ENCODE measurements at regions not wholly inside any gene's neighbourhood (a gene's known extent, or its start where the extent isn't known, plus 50 kb on each side); places are given as distances from the start of the nearest gene placed in this dataset.

DNA sequence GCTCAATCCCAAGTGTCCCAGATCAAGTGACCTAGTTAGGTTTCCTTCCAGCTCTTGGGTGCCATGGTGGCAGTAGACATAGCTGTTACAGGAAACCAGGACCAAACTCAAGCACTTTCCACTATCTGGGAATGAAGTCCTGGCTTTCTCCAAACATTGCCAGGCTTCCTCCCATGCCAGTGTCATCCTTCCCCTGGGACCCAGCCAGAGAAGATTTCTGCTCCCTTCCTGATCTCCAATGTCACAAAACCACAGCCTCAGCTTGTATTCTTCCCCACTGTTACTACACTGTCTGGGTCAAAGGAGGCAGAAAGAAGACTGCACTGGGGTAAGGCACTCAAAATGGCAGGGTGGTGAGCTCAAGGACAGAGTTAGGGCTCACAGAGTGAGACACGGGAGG, 347.1 kb downstream of the TNS1 start (continued):
- TF ChIP-seq, protein P1, sequence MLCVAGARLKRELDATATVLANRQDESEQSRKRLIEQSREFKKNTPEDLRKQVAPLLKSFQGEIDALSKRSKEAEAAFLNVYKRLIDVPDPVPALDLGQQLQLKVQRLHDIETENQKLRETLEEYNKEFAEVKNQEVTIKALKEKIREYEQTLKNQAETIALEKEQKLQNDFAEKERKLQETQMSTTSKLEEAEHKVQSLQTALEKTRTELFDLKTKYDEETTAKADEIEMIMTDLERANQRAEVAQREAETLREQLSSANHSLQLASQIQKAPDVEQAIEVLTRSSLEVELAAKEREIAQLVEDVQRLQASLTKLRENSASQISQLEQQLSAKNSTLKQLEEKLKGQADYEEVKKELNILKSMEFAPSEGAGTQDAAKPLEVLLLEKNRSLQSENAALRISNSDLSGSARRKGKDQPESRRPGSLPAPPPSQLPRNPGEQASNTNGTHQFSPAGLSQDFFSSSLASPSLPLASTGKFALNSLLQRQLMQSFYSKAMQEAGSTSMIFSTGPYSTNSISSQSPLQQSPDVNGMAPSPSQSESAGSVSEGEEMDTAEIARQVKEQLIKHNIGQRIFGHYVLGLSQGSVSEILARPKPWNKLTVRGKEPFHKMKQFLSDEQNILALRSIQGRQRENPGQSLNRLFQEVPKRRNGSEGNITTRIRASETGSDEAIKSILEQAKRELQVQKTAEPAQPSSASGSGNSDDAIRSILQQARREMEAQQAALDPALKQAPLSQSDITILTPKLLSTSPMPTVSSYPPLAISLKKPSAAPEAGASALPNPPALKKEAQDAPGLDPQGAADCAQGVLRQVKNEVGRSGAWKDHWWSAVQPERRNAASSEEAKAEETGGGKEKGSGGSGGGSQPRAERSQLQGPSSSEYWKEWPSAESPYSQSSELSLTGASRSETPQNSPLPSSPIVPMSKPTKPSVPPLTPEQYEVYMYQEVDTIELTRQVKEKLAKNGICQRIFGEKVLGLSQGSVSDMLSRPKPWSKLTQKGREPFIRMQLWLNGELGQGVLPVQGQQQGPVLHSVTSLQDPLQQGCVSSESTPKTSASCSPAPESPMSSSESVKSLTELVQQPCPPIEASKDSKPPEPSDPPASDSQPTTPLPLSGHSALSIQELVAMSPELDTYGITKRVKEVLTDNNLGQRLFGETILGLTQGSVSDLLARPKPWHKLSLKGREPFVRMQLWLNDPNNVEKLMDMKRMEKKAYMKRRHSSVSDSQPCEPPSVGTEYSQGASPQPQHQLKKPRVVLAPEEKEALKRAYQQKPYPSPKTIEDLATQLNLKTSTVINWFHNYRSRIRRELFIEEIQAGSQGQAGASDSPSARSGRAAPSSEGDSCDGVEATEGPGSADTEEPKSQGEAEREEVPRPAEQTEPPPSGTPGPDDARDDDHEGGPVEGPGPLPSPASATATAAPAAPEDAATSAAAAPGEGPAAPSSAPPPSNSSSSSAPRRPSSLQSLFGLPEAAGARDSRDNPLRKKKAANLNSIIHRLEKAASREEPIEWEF (IDR thresholded peaks at IDR 0.05; ENCODE audit: insufficient replicate concordance, low read depth, low read length): no peak
- TF ChIP-seq HDGF (IDR thresholded peaks at IDR 0.05) (no peak), RUNX3 (IDR thresholded peaks at IDR 0.05; ENCODE audit: low read length) (no peak), BHLHE40 (IDR thresholded peaks at IDR 0.05; ENCODE audit: borderline replicate concordance in 1 of 2, low read depth in 2 of 2, low read length in 1 of 2) (no peak), MYC (IDR thresholded peaks at IDR 0.05; ENCODE audit: insufficient read depth, insufficient read length, insufficient replicate concordance, low read length, severe bottlenecking) (no peak), GATAD2B (conservative IDR thresholded peaks at IDR 0.05; ENCODE audit: low read depth) (no peak), MEF2A (IDR thresholded peaks at IDR 0.05; ENCODE audit: insufficient read depth, low read depth, low read length) (no peak), SMC3 (IDR thresholded peaks at IDR 0.05; ENCODE audit: borderline replicate concordance, low read length) (no peak)

DNA sequence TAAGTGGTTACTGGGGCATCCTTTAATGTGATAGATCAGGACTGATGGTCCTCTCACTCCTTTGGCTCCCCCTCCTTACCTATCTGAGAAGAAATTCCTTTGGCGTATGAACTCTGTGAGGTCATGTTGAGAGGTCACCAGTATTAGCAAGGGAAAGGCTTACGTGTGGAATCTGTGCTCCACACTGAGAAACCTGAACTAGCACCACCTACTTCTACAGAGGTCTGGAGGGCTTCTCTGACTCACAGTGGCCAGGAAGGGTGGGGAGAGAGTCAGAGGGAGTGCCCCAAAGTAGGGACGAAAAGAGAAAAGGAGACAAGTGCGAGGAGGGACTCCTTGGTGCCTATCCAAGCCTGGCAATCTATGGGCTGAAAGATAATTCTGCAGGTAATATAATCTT, 348.6 kb downstream of the TNS1 start:
- Histone ChIP-seq H3K79me2 (ENCODE audit: control insufficient read depth, insufficient read depth, low read length) (no peaks in the 10 kb centered on the region), H3K36me3 (ENCODE audit: control insufficient read depth in 2 of 2, insufficient read depth in 2 of 2, low read length in 1 of 2) (no peaks in the 10 kb centered on the region), H3K4me3 (no peak overlapping the region), H3K9ac (ENCODE audit: control insufficient read depth, insufficient read depth, low read length) (no peak overlapping the region), H2AFZ (ENCODE audit: control insufficient read depth, low read depth, low read length) (no peak overlapping the region), H3K9me3 (replicated peaks; ENCODE audit: control insufficient read depth, insufficient read depth, low read length) (no peaks in the 10 kb centered on the region), H3K27me3 (replicated peaks in 1 of 2; ENCODE audit: control insufficient read depth in 2 of 2, insufficient read depth in 2 of 2, low read length in 1 of 2) (peaks cover 5% of the 10 kb centered on the region in 2 experiments), H4K20me1 (ENCODE audit: control insufficient read depth, insufficient read depth) (no peaks in the 10 kb centered on the region), H3K4me2 (ENCODE audit: control insufficient read depth, insufficient read depth) (no peak overlapping the region), H3K27ac (ENCODE audit: control insufficient read depth, insufficient read depth) (no peak overlapping the region), H3K4me1 (ENCODE audit: control insufficient read depth, insufficient read depth, low read length) (no peaks in the 10 kb centered on the region)
- 11% methylated on average over 4 of the region's 4 CpGs for WGBS (ENCODE audit: insufficient coverage, insufficient replicate concordance, low lambda C conversion rate, missing lambda C conversion rate)
- intact Hi-C loops (cut with micrococcal nuclease; ENCODE audit: unreplicated experiment): no loop called here
- FAIRE-seq (no peak), ATAC-seq (no peak), DNase-seq (ENCODE audit: low read depth, low spot score) (no peak)
- in situ Hi-C loops (cut with MboI): no loop called here
- ChIA-PET CTCF (no interaction called here), POLR2A (no interaction called here), RAD21 (ENCODE audit: unreplicated experiment) (no interaction called here), SMC1A (ENCODE audit: uncharacterized antibody, unreplicated experiment) (no interaction called here)
- TF ChIP-seq PAX8 (IDR thresholded peaks at IDR 0.05) (no peak), MEF2B (IDR thresholded peaks at IDR 0.05; ENCODE audit: partially characterized antibody, poor library complexity, severe bottlenecking) (no peak), CREM (IDR thresholded peaks at IDR 0.05; ENCODE audit: low read depth) (no peak), CHD4 (IDR thresholded peaks at IDR 0.05) (no peak), STAT1 (conservative IDR thresholded peaks at IDR 0.05) (no peak), ZNF24 (IDR thresholded peaks at IDR 0.05) (no peak), SMAD1 (IDR thresholded peaks at IDR 0.05; ENCODE audit: low read depth, partially characterized antibody) (no peak), POLR2AphosphoS5 (IDR thresholded peaks at IDR 0.05; ENCODE audit: low read length) (no peak), STAT3 (IDR thresholded peaks at IDR 0.05; ENCODE audit: low read depth, low read length) (no peak), SP1 (IDR thresholded peaks at IDR 0.05; ENCODE audit: low read depth, low read length) (no peak)
- TF ChIP-seq, protein P2, sequence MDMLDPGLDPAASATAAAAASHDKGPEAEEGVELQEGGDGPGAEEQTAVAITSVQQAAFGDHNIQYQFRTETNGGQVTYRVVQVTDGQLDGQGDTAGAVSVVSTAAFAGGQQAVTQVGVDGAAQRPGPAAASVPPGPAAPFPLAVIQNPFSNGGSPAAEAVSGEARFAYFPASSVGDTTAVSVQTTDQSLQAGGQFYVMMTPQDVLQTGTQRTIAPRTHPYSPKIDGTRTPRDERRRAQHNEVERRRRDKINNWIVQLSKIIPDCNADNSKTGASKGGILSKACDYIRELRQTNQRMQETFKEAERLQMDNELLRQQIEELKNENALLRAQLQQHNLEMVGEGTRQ (IDR thresholded peaks at IDR 0.05; ENCODE audit: borderline replicate concordance, low read depth, low read length): no peak
- no TSS peak for BruUV-seq (replicated peaks)

Data from GM12878 (cell line).